ENCODE measurements at regions not wholly inside any gene's neighbourhood (a gene's known extent, or its start where the extent isn't known, plus 50 kb on each side); places are given as distances from the start of the nearest gene placed in this dataset.

- H2AFZ ChIP-seq (ENCODE audit: low read depth, low read length, poor library complexity, severe bottlenecking) = no peak overlapping the region
- no peak overlapping the region for H3K4me2 ChIP-seq (ENCODE audit: low read length)
- no peaks in the 10 kb centered on the region for H3K27me3 ChIP-seq (ENCODE audit: insufficient read depth, low read length)
- ChIA-PET POLR2A (no interaction called here), RAD21 (ENCODE audit: low non-redundant PET in 1 of 2, low total read pairs in 2 of 2, uncharacterized antibody in 2 of 2, unreplicated experiment in 2 of 2) (no interaction called here), CTCF (no interaction called here)
- no peak for TF ChIP-seq POLR2A (IDR thresholded peaks at IDR 0.05; ENCODE audit: borderline replicate concordance, extremely low read depth, insufficient read depth, insufficient read length)
- TF ChIP-seq RAD21 (IDR thresholded peaks at IDR 0.05; ENCODE audit: low read depth) = no peak
- no peak for TF ChIP-seq SIN3A (IDR thresholded peaks at IDR 0.05; ENCODE audit: low read depth)
- TF ChIP-seq ZFX (IDR thresholded peaks at IDR 0.05) = no peak
- no peak for TF ChIP-seq EZH2phosphoT487 (IDR thresholded peaks at IDR 0.05; ENCODE audit: borderline replicate concordance)
- TF ChIP-seq TCF7L2 (IDR thresholded peaks at IDR 0.05; ENCODE audit: borderline replicate concordance, extremely low read depth, insufficient read depth, insufficient read length) = no peak
- TF ChIP-seq YY1 (IDR thresholded peaks at IDR 0.05; ENCODE audit: extremely low read depth, insufficient replicate concordance, low read depth, low read length) = no peak
- TF ChIP-seq CTCF (IDR thresholded peaks at IDR 0.05 in 2 of 3, conservative IDR thresholded peaks at IDR 0.05 in 1 of 3; ENCODE audit: borderline replicate concordance in 1 of 3, insufficient read depth in 1 of 3, low read depth in 2 of 3, low read length in 2 of 3) = no peak
- no peak for TF ChIP-seq ELF1 (IDR thresholded peaks at IDR 0.05; ENCODE audit: borderline replicate concordance, low read depth)
- no peak for TF ChIP-seq CBX3 (IDR thresholded peaks at IDR 0.05; ENCODE audit: low read depth)
- no peak for TF ChIP-seq ZNF274 (IDR thresholded peaks at IDR 0.05; ENCODE audit: low read depth, low read length)
- no peak for TF ChIP-seq CEBPB (IDR thresholded peaks at IDR 0.05; ENCODE audit: low read depth)
- TF ChIP-seq EZH2 (IDR thresholded peaks at IDR 0.05) = no peak
- TF ChIP-seq JUND (IDR thresholded peaks at IDR 0.05) = no peak
- TF ChIP-seq POLR2AphosphoS5 (IDR thresholded peaks at IDR 0.05; ENCODE audit: low read depth, low read length) = no peak
- no peak for TF ChIP-seq SP1 (IDR thresholded peaks at IDR 0.05; ENCODE audit: low read depth)
- TF ChIP-seq ATF3 (IDR thresholded peaks at IDR 0.05) = no peak
- TF ChIP-seq ZBTB33 (IDR thresholded peaks at IDR 0.05; ENCODE audit: extremely low read depth, insufficient replicate concordance, low read length) = no peak
- no peak overlapping the region for H3K27ac ChIP-seq (ENCODE audit: low read depth, low read length)
- H3K9me2 ChIP-seq (ENCODE audit: insufficient read depth) = no peaks in the 10 kb centered on the region
- BruUV-seq (replicated peaks) = no TSS peak
- no peak for ATAC-seq
- H3K9ac ChIP-seq (ENCODE audit: low read length) = no peak overlapping the region
- H3K79me2 ChIP-seq (ENCODE audit: insufficient read depth, low read length) = no peaks in the 10 kb centered on the region
- H3K4me1 ChIP-seq (ENCODE audit: control insufficient read depth in 1 of 2, insufficient read depth in 2 of 2, low read length in 2 of 2) = no peaks in the 10 kb centered on the region
- H3K36me3 ChIP-seq (ENCODE audit: control insufficient read depth in 1 of 2, insufficient read depth in 2 of 2, low read length in 2 of 2) = no peaks in the 10 kb centered on the region
- H3K4me3 ChIP-seq (replicated peaks in 1 of 2; ENCODE audit: low read depth in 1 of 2, low read length in 2 of 2) = no peak overlapping the region
- H3K9me3 ChIP-seq (ENCODE audit: control insufficient read depth in 1 of 2, insufficient read depth in 1 of 2, low read depth in 1 of 2, low read length in 2 of 2) = no peaks in the 10 kb centered on the region
- no peaks in the 10 kb centered on the region for H4K20me1 ChIP-seq (ENCODE audit: insufficient read depth)
- no peak for DNase-seq (ENCODE audit: low read depth, low spot score)
- intact Hi-C loops (cut with micrococcal nuclease) = no loop called here
Measured at GRCh38 chr3:165713479-165713878, 123.7 kb downstream of the BCHE start.
